ENCODE measurements at regions not wholly inside any gene's neighbourhood (a gene's known extent, or its start where the extent isn't known, plus 50 kb on each side); places are given as distances from the start of the nearest gene placed in this dataset.

DNA sequence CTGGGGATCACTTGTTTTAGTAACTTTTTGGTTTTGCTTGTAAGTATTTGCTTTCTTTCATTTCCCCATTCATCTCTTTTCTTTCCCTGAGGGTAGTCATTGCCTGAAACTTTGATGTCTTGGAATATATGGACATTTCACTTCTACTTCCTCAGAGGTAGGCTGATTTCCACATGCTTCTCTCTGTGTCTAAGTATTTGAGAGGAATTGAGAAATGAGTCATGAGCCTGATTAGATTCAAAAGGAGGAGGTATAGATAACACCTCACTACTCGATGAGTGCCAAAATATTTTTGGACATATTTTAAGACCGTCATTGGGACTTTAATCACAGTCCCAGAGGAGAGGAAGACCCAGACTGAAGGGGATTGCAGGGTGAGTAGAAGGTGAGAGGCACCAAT is 480.1 kb upstream of the SGO1 start:
- no peak for DNase-seq (ENCODE audit: extremely low read depth, insufficient read length)
- Histone ChIP-seq H3K36me3 (ENCODE audit: control insufficient read depth, insufficient read depth, low read length) (no peaks in the 10 kb centered on the region), H3K27me3 (replicated peaks; ENCODE audit: control insufficient read depth, insufficient read depth, low read length) (no peaks in the 10 kb centered on the region), H3K4me3 (replicated peaks; ENCODE audit: low read depth, low read length) (no peak overlapping the region)
- TF ChIP-seq CTCF (IDR thresholded peaks at IDR 0.05; ENCODE audit: insufficient read depth, low read length, poor library complexity, severe bottlenecking) = no peak

GRCh38 chr3:20658491-20658890 is 472.5 kb upstream of the SGO1 start:
- no peak for TF ChIP-seq CTCF (IDR thresholded peaks at IDR 0.05; ENCODE audit: insufficient read depth, low read length, poor library complexity, severe bottlenecking)
- Histone ChIP-seq H3K4me3 (replicated peaks; ENCODE audit: low read depth, low read length) (no peak overlapping the region), H3K27me3 (replicated peaks; ENCODE audit: control insufficient read depth, insufficient read depth, low read length) (no peaks in the 10 kb centered on the region), H3K36me3 (ENCODE audit: control insufficient read depth, insufficient read depth, low read length) (no peaks in the 10 kb centered on the region)
- no peak for DNase-seq (ENCODE audit: extremely low read depth, insufficient read length)

GRCh38 chr3:20657560-20657959 is 471.6 kb upstream of the SGO1 start:
- TF ChIP-seq CTCF (IDR thresholded peaks at IDR 0.05; ENCODE audit: insufficient read depth, low read length, poor library complexity, severe bottlenecking) = no peak
- Histone ChIP-seq H3K4me3 (replicated peaks; ENCODE audit: low read depth, low read length) (no peak overlapping the region), H3K27me3 (replicated peaks; ENCODE audit: control insufficient read depth, insufficient read depth, low read length) (no peaks in the 10 kb centered on the region), H3K36me3 (ENCODE audit: control insufficient read depth, insufficient read depth, low read length) (no peaks in the 10 kb centered on the region)
- no peak for DNase-seq (ENCODE audit: extremely low read depth, insufficient read length)

DNA sequence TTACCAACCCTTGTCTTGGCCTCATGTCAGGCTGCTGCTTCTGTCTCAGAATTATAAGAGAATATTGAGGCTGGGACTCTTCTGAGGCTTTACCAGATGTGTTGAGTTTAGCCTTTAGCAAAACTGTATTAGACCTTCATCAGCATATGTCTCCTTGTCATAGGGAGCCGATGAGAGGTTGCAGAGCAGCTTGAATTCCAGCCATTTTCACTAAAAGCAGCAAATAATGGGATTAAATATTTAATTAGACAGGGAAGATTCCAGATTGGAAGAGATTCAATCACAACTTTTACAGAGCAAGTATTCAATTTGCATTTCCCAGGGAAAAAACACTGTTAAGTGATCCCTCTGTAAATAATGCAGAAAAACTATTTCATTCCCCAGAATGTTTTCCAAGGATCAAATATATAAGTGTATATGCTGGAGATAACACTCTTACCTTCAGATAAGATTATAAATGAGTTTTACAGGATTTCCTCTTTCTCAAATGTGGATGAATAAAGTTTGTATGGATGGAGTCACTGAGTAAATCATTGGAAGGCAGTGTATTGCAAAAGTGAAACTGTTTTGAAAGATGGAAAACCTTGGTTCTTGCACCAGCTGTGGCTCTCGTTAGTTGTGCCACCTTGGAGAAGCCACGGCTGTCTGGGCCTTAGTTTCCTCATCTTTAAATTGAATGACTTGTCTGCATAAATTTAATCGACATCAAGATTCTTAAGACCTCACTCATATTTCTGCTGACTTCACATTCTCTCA is 466.4 kb upstream of the SGO1 start:
- Histone ChIP-seq H3K36me3 (ENCODE audit: control insufficient read depth, insufficient read depth, low read length) (no peaks in the 10 kb centered on the region), H3K27me3 (replicated peaks; ENCODE audit: control insufficient read depth, insufficient read depth, low read length) (no peaks in the 10 kb centered on the region), H3K4me3 (replicated peaks; ENCODE audit: low read depth, low read length) (no peak overlapping the region)
- TF ChIP-seq CTCF (IDR thresholded peaks at IDR 0.05; ENCODE audit: insufficient read depth, low read length, poor library complexity, severe bottlenecking) = no peak
- DNase-seq (ENCODE audit: extremely low read depth, insufficient read length) = no peak

DNA sequence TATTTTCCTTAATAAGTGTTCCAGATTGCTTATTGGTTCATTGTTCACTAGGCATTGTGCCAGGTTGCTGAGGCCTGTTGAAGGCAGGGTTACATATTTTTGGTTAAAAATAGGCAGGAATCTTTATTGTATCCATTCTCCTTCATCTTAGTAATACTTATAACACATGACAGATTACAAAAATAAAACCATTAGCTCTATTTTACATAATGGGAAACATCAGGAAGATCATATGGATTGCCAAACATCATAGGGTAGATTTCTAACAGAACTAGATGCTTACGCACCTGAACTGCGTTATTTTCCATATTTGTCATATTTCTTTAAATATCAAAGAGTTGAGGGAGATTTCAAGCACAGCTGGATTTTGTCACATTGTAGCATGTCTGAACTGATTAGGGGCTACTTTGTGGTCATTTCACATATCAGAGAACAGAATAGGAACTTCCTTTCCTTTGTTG is 462.9 kb upstream of the SGO1 start:
- Histone ChIP-seq H3K4me3 (replicated peaks; ENCODE audit: low read depth, low read length) (no peak overlapping the region), H3K36me3 (ENCODE audit: control insufficient read depth, insufficient read depth, low read length) (no peaks in the 10 kb centered on the region), H3K27me3 (replicated peaks; ENCODE audit: control insufficient read depth, insufficient read depth, low read length) (no peaks in the 10 kb centered on the region)
- DNase-seq (ENCODE audit: extremely low read depth, insufficient read length) = no peak
- TF ChIP-seq CTCF (IDR thresholded peaks at IDR 0.05; ENCODE audit: insufficient read depth, low read length, poor library complexity, severe bottlenecking) = no peak

Data from GM06990 (cell line).